Right ventricle myocardium superior (tissue), 1 donor: ENCODE measurements at regions not wholly inside any gene's neighbourhood (a gene's known extent, or its start where the extent isn't known, plus 50 kb on each side); places are given as distances from the start of the nearest gene placed in this dataset.

Experiments used
- ATAC-seq: fragments of 200-7000 bp; cut with Tn5 transposase; one replicate; pipeline ENCODE4 v1.9.1; 2020; ENCODE audit warnings: mild to moderate bottlenecking; ENCODE audit not compliant: poor library complexity
- DNase-seq: peaks from one replicate; pipeline ENCODE4 v3.0.0-alpha.2; 2020
- intact Hi-C: fragments of 100-400 bp; cut with DNase I; formaldehyde crosslinking; loops from one replicate; pipeline ENCODE4 v1.11.2; 2022
- donor health status: DM: no; HTN: yes; CAD: no; lungs with severe emphysema.

DNA sequence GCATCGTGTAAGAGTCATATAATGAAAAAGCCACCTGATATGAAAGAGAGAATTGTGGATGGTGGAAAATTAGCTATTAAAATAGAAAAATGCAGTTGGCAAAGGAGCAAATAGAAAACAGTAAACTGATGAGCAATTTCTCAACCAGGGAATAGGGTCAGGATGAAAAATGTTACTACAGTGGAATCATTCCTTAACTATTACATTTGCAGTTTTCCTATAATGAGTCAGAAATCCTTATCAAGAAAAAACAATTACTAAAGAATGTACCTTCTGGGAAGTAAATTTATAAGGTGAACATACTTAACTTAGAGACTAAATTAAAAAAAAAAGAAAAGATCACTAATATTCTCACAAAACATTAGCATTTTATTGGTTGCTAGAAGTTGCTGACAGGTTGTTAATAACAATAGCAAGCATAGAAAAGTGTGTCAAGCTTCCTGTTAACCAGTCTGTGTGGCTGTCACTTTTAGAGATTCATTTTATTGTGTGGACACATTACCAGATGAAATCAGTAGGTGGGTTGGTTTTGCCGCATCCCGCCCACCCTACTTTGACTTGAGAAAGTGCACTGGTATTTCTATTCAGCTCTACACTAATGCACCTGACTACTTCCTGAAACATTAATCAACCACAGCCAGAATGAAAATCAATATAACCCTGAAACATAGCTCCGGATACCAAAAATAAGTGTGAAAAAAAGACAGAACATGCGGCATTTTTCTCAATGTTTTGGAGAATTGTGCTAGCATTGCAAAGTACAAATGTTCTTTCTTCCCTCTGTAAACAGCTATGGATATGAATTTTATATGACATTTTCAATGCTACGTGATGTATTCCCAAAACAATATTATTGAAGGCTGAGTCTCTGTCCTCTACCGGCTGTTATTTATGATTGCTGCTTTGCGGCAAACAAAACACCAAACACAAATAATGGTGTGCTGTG is 576.7 kb downstream of the SLC16A7 start:
- intact Hi-C loops, result no loop called here
- DNase-seq, result no peak
- no peak for ATAC-seq

DNA sequence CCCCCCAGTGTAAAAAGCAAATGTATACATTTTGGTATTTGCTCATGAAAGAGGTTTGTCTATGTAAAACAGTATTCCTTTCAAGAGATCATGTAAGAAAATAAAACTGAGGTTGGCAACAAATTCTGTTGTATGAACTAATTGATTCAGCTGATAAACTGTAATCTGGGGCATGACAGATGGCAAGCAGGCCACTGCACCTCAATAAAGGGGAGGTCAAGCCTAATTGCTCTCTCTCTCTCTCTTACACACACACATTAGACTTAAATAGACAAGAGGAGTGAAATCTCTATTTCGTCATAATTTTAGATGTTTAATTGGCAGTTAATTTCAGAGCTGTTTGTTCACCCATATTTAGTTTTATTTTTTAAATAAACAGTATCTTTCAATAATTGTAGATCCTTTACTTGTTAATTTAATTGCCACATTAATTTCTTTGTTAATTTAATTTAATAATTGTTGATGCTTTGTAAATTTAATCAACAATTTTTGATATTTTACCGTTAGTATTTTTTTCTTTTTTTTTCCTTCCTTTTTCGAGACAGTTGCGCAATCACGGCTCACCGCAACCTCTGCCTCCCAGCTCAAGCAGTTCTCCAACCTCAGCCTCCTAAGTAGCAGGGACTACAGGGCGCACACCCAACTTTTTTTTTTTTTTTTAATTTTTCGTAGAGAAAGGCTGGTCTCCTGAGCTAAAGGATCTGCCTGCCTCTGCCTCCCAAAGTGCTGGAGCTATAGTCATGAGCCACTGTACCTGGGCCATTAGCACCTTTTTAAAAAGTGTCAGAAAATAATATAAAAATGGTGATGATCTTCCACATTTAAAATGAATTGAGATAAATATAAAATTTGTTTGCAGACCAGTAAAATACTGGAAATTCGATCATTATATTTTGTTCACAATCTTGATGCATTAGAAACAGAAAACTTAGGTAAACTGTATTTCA is 577.7 kb downstream of the SLC16A7 start:
- DNase-seq, result no peak
- no peak for ATAC-seq
- intact Hi-C loops, result no loop called here

- ATAC-seq (no peak), DNase-seq (no peak)
- intact Hi-C loops, result no loop called here
Observed at GRCh38 chr12:60174476-60174875, 578.6 kb downstream of the SLC16A7 start.

DNA sequence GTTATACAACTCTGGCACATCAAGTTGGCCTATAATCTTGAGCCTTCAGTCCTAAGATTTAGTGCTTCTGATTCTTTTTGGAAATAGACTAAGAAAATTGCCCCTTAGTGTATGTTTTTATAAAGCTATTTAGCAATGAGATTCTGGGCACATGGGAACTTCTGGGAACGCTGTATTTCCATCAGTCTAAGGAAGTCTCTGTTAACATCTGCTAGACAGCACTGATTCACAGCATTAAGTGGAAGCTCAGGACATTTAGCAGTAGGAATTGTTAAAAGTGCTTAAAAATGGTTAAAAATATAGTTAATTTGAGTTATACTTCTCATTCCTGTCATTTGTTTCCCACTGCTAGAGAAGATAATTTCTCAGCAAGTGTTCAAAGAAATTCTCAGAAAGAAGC is 579.1 kb downstream of the SLC16A7 start:
- intact Hi-C loops, result no loop called here
- ATAC-seq (no peak), DNase-seq (no peak)

- intact Hi-C loops, result no loop called here
- no peak for ATAC-seq
Observed at GRCh38 chr12:60176891-60177290, 581.1 kb downstream of the SLC16A7 start.

DNA sequence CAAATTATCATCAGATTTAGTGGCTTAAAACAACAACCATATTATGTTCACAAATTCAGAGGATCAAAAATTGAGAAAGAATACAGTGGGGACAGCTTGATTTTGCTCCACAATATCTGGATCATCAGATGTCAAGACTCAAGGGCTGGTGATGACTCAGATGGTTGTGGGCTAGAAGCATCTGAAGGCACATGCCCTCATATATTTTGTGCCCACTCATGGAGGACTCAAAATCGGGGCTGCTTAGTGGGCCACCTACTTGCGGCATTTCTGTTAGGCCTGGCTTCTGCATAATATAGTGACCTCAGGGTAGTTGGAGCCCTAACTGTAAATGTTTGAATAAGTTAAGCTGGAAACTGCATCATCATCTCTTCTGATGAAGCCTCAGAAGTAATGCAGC is 584.5 kb downstream of the SLC16A7 start:
- intact Hi-C loops, result no loop called here
- ATAC-seq (no peak), DNase-seq (no peak)

More at GRCh38 chr12:60176891-60177290, 581.1 kb downstream of the SLC16A7 start:
- DNase-seq, result no peak

- intact Hi-C loops, result no loop called here
- ATAC-seq (no peak), DNase-seq (no peak)
Observed at GRCh38 chr12:60182354-60182753, 586.5 kb downstream of the SLC16A7 start.

DNA sequence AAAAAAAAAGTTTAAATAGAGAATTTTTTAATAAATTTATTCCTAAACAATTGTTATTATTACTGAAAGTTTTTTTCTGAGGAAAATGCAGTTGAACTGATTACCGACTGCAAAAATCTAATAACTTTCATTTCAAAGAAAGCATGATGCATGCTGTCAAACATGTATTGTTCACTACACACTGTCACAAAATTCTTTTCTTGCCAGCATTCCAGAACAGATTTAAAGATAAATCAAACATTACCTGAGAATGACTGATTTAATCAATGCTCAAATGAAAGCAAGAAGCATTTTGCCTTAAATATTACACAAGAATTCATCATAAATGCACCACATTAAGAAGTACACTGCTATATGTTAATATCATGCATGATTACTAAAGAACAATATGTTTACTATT is 588.3 kb downstream of the SLC16A7 start:
- DNase-seq (no peak), ATAC-seq (no peak)
- intact Hi-C loops, result no loop called here

DNA sequence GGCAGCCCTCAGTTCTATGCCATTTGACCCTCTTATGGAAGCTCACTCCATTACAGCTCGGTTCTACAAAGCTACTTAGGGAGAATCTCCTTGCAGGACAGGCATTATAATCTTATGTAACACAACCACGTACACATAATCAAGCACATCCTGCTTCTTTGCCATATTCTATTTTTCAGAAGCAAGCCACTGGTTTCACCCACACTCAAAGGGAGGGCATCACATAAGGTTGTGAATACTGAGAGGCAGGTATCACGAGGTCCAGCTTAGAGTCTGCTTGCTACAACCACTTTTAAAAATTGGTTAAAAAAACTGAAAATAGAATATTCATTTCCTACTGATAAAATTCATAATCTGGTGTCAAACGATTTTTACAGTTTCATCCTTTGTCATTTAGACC is 589.2 kb downstream of the SLC16A7 start:
- ATAC-seq, result no peak
- intact Hi-C loops, result no loop called here
- DNase-seq, result no peak

- no peak for ATAC-seq
- intact Hi-C loops, result no loop called here
- no peak for DNase-seq
Observed at GRCh38 chr12:60191271-60191670, 595.4 kb downstream of the SLC16A7 start.

DNA sequence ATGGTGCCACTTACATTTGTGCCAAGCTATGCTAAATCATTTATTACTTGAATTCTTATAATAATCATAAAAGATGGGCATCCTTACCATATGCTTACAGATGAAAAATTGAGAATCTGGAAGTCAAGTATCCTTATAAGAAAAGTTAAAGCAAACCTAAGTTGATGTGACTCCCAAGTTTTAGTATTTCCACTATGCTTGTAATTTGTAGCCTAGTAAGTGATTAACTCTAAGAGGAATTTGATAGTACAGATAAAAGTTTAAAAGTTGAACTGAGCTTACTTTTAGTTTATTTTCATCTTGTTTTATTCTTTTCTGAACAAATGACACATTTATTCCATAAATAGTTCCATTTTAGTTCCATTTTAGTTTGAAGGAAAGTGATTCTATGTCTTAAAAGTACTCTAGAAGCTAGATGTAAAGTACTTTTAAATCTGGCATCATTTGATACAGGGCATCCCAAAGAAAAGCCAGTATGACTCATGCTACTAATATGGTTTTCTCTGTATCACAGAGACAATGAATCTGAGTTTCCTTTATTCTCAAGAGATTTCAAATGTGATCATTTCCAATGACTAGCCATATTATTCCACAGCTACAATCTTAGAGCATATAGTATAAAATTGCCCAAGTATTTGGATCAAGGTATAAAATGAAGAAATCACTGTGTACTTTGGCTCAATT is 596.0 kb downstream of the SLC16A7 start:
- no peak for ATAC-seq
- intact Hi-C loops, result no loop called here
- no peak for DNase-seq

GRCh38 chr12:60194678-60195077 is 598.8 kb downstream of the SLC16A7 start:
- intact Hi-C loops, result no loop called here
- DNase-seq, result no peak
- ATAC-seq, result no peak

- no peak for ATAC-seq
- intact Hi-C loops, result no loop called here
- no peak for DNase-seq
Observed at GRCh38 chr12:60195483-60195882, 599.7 kb downstream of the SLC16A7 start.

- no peak for ATAC-seq
- intact Hi-C loops, result no loop called here
- no peak for DNase-seq
Observed at GRCh38 chr12:60196366-60196765, 600.5 kb downstream of the SLC16A7 start.

- intact Hi-C loops, result no loop called here
- no peak for DNase-seq
- no peak for ATAC-seq
Observed at GRCh38 chr12:60197589-60197988, 601.8 kb downstream of the SLC16A7 start.

DNA sequence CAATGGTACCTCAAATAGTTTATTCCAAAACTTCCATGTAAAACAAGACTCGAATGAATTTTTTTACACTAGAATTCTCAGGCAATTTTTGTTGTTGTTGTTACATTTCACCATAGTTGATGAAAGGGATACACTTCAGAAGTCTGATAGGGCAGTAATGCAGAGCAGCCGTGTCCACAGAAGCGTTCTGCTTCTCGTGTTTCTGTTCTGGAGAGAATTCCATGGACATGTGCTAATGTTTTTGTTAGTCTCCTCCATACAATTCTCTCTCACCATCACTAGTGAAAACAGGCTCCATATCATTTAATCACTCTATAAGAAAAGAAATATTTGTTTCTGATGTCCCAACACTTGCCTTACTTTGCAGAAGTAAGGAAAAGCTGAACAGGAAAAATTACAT is 606.1 kb downstream of the SLC16A7 start:
- ATAC-seq (no peak), DNase-seq (no peak)
- intact Hi-C loops, result no loop called here

- no peak for ATAC-seq
- no peak for DNase-seq
- intact Hi-C loops, result no loop called here
Observed at GRCh38 chr12:60205500-60205899, 609.7 kb downstream of the SLC16A7 start.

DNA sequence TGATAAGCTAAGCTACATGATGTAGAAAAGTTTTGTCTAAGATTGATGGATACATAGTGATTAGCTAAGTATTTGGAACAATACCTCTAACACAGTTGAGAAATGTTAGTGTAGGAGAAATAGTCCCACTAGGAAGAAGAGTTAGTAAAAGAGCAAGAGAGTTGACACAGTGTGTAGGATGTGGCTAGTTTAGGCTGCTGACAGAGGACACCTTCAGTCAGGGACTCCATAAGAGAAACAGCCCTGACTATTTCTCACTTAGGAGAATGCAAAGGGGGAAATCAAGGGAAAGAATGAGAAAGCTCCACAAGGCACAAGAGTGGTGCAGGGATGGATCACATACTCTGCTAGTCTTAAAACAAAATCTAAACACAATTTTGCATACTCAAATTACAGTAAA is 613.7 kb downstream of the SLC16A7 start:
- DNase-seq (no peak), ATAC-seq (no peak)
- intact Hi-C loops, result no loop called here

DNA sequence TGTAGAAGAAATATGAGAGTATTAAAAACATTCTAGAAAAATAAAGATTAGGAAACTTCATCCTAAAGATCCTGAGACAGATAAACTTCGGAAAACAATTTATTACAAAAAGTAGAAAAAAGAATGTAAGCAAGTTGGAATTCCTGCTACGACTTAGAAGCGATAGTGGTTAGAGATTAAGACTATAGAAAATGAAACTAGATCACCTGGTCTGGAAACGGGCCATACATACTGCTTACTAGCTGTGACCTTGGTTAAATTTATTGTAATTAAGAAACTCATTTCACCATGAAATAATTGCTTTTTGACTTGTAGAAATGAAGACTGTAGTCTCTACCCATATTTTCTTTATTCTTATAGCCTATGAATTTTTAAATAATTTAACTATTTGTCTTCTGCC is 614.1 kb downstream of the SLC16A7 start:
- intact Hi-C loops, result no loop called here
- DNase-seq (no peak), ATAC-seq (no peak)
